ENCODE measurements at regions not wholly inside any gene's neighbourhood (a gene's known extent, or its start where the extent isn't known, plus 50 kb on each side); places are given as distances from the start of the nearest gene placed in this dataset.

DNA sequence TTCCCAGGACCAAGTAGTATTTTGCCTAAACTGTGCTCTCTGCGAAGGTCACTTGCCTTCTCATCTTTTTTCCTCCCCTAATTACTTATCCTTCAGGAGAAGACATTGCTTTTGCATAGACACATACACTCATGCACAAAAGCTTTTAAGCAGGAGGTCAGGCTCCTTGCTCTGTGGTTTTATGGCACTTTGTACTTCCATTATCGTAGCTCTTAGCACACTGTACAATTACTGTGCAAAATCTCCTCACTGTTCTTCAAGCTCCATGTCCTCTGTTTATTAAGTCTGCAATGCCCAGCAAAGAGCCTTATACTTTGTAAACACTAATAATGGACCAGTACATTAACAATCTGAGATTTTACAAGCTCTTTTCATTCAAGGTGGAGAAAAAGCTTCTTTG, 188.4 kb upstream of the GNPDA2 start:
- H3K27me3 ChIP-seq = no peaks in the 10 kb centered on the region
- H3K9me3 ChIP-seq = no peaks in the 10 kb centered on the region
- intact Hi-C loops (cut with DNase I) = no loop called here
- H3K27ac ChIP-seq (replicated peaks in 1 of 4) = no peak overlapping the region
- H3K4me1 ChIP-seq = no peaks in the 10 kb centered on the region
- no peak for DNase-seq (ENCODE audit: extremely low spot score)
- no peaks in the 10 kb centered on the region for H3K36me3 ChIP-seq
- H3K4me3 ChIP-seq = no peak overlapping the region
- TF ChIP-seq, protein P1, sequence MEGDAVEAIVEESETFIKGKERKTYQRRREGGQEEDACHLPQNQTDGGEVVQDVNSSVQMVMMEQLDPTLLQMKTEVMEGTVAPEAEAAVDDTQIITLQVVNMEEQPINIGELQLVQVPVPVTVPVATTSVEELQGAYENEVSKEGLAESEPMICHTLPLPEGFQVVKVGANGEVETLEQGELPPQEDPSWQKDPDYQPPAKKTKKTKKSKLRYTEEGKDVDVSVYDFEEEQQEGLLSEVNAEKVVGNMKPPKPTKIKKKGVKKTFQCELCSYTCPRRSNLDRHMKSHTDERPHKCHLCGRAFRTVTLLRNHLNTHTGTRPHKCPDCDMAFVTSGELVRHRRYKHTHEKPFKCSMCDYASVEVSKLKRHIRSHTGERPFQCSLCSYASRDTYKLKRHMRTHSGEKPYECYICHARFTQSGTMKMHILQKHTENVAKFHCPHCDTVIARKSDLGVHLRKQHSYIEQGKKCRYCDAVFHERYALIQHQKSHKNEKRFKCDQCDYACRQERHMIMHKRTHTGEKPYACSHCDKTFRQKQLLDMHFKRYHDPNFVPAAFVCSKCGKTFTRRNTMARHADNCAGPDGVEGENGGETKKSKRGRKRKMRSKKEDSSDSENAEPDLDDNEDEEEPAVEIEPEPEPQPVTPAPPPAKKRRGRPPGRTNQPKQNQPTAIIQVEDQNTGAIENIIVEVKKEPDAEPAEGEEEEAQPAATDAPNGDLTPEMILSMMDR (IDR thresholded peaks at IDR 0.05) = no peak
- TF ChIP-seq POLR2AphosphoS5 (IDR thresholded peaks at IDR 0.05) (no peak), EP300 (IDR thresholded peaks at IDR 0.05) (no peak), POLR2A (IDR thresholded peaks at IDR 0.05; ENCODE audit: low read depth) (no peak)
- 79% methylated on average over 2 of the region's 2 CpGs for WGBS

DNA sequence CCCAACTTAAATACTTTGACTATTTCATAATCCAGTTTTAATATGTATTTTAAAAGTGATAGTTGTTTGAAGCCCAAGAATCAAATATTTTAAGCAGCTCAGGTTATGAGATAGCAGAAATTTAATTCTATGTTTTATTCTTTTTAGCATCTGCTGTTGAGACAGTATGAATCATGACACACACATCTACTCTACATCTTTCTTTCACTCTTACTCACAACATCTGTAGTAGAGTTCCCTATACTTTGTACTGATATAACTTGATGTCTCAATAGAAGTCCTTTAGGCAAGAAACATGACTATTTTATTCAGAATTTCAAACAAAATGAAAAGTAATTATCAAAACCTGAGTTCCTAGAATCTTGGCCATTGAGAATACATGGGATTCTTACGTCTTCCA, 187.9 kb upstream of the GNPDA2 start:
- Histone ChIP-seq H3K27me3 (no peaks in the 10 kb centered on the region), H3K36me3 (no peaks in the 10 kb centered on the region), H3K9me3 (no peaks in the 10 kb centered on the region), H3K27ac (replicated peaks in 1 of 4) (no peak overlapping the region), H3K4me3 (no peak overlapping the region), H3K4me1 (no peaks in the 10 kb centered on the region)
- 90% methylated on average over 1 of the region's 1 CpG for WGBS
- TF ChIP-seq, protein P1 (IDR thresholded peaks at IDR 0.05) = no peak
- TF ChIP-seq EP300 (IDR thresholded peaks at IDR 0.05) (no peak), POLR2AphosphoS5 (IDR thresholded peaks at IDR 0.05) (no peak), POLR2A (IDR thresholded peaks at IDR 0.05; ENCODE audit: low read depth) (no peak)
- no peak for DNase-seq (ENCODE audit: extremely low spot score)
- intact Hi-C loops (cut with DNase I) = no loop called here

DNA sequence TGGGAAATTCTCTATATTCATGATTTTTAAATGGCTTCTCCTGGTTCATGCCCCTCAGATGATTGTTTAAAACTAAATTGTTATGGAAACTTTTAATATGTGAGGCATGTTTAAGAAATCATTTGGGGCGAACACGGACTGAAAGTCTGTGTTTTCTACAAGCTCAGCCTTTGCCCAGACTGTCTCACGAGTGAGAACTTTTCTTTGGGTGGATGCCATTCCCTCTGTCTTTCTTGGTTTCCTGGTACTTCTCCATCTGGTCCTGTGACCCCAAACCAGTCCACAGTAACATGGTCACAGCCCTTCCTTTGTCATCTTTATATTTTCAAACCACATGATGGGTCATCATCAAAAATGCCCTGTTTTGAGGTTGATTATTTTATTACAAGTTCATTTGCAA, 186.6 kb upstream of the GNPDA2 start:
- intact Hi-C loops (cut with DNase I) = no loop called here
- Histone ChIP-seq H3K9me3 (no peaks in the 10 kb centered on the region), H3K4me1 (no peaks in the 10 kb centered on the region), H3K4me3 (no peak overlapping the region), H3K36me3 (no peaks in the 10 kb centered on the region), H3K27ac (replicated peaks in 1 of 4) (no peak overlapping the region), H3K27me3 (no peaks in the 10 kb centered on the region)
- WGBS = 56% methylated on average over 3 of the region's 3 CpGs
- DNase-seq (ENCODE audit: extremely low spot score) = no peak
- TF ChIP-seq EP300 (IDR thresholded peaks at IDR 0.05) (no peak), POLR2A (IDR thresholded peaks at IDR 0.05; ENCODE audit: low read depth) (no peak), POLR2AphosphoS5 (IDR thresholded peaks at IDR 0.05) (no peak)
- TF ChIP-seq, protein P1 (IDR thresholded peaks at IDR 0.05) = no peak

DNA sequence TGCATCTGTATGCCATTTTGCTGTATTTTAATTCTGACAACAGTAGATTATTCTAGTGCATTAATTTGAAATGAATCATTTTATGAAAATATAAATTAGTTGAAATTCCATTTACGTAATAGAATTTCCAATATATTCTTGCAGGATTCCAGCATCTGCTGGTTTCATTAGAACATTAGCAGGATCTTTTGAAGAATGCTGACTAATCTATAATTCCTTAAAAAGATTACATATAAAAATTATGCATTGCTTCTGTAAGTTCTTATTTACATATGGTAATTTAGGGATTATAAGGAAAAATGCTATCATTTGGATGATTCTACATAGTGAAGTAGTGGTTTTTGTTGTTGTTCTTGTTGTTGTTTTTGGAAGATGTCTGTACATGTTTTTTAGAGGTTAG, 182.2 kb upstream of the GNPDA2 start:
- no peaks in the 10 kb centered on the region for H3K36me3 ChIP-seq
- no peaks in the 10 kb centered on the region for H3K9me3 ChIP-seq
- H3K4me3 ChIP-seq = no peak overlapping the region
- WGBS = 72% methylated on average over 1 of the region's 1 CpG
- no peaks in the 10 kb centered on the region for H3K27me3 ChIP-seq
- intact Hi-C loops (cut with DNase I) = no loop called here
- TF ChIP-seq POLR2AphosphoS5 (IDR thresholded peaks at IDR 0.05) (no peak), POLR2A (IDR thresholded peaks at IDR 0.05; ENCODE audit: low read depth) (no peak), EP300 (IDR thresholded peaks at IDR 0.05) (no peak)
- no peak for DNase-seq (ENCODE audit: extremely low spot score)
- no peaks in the 10 kb centered on the region for H3K4me1 ChIP-seq
- no peak overlapping the region for H3K27ac ChIP-seq (replicated peaks in 1 of 4)

- Histone ChIP-seq H3K4me3 (no peak overlapping the region), H3K36me3 (no peaks in the 10 kb centered on the region), H3K27me3 (no peaks in the 10 kb centered on the region), H3K27ac (replicated peaks in 1 of 4) (no peak overlapping the region), H3K9me3 (no peaks in the 10 kb centered on the region), H3K4me1 (peaks cover 0 to 15% (median 2%) of the 10 kb centered on the region in 4 donors)
- DNase-seq (ENCODE audit: extremely low spot score) = no peak
- TF ChIP-seq POLR2A (IDR thresholded peaks at IDR 0.05; ENCODE audit: low read depth) (no peak), POLR2AphosphoS5 (IDR thresholded peaks at IDR 0.05) (no peak), EP300 (IDR thresholded peaks at IDR 0.05) (no peak)
- TF ChIP-seq, protein P1 (IDR thresholded peaks at IDR 0.05) = no peak
- intact Hi-C loops (cut with DNase I) = no loop called here
Measured at GRCh38 chr4:44872246-44872645, 145.9 kb upstream of the GNPDA2 start.
